Activated naive CD8-positive, alpha-beta T cell treated with anti-CD3 and anti-CD28 coated beads for 36 hours (primary cell): ENCODE measurements at regions not wholly inside any gene's neighbourhood (a gene's known extent, or its start where the extent isn't known, plus 50 kb on each side); places are given as distances from the start of the nearest gene placed in this dataset.

ENCODE experiments used
- DNase-seq: peaks from one replicate; pipeline ENCODE4 v3.0.0; 2021
- H3K27ac Mint-ChIP-seq: one replicate; pipeline ENCODE4 v1.8.0; 2022; ENCODE audit warnings: mild to moderate bottlenecking, moderate library complexity, mixed read lengths
- H3K27me3 Mint-ChIP-seq: one replicate; pipeline ENCODE4 v1.8.0; 2022; ENCODE audit warnings: mild to moderate bottlenecking, mixed read lengths
- H3K36me3 Mint-ChIP-seq: one replicate; pipeline ENCODE4 v1.8.0; 2021; ENCODE audit warnings: mild to moderate bottlenecking, mixed read lengths
- H3K4me1 Mint-ChIP-seq: one replicate; pipeline ENCODE4 v1.8.0; 2021; ENCODE audit warnings: mixed read lengths
- H3K4me3 Mint-ChIP-seq: one replicate; pipeline ENCODE4 v1.8.0; 2022; ENCODE audit warnings: mild to moderate bottlenecking, moderate library complexity, mixed read lengths
- H3K9me3 Mint-ChIP-seq: one replicate; pipeline ENCODE4 v1.8.0; 2022; ENCODE audit warnings: mixed read lengths

DNA sequence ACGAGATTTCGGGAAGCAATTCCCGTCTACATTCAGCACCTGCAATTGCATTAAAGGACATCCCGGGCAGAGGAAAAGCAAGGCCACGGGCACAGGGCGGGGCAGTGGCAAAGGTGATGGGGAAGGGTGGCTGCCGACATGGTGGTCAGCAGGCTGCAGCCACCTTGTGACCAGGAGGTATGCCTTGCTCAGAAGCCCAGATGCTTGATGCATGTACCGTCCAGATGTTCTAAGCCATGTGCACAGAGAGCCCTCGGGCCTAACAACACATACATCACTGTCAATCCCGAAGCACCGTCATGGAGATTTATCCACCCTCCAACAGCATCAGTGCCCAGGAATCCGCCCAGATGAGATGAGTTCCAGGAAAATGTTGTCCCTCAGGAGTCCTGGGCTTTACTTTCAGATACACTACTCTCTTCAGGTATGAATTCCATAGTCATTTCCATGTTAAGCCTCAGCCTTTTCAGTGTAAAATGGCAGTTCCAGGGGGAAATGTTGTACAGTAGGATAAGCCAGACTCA lies 77.8 kb upstream of the FRMD1 start:
- no peak overlapping the region for H3K27ac Mint-ChIP-seq
- peaks cover 21% of the 10 kb centered on the region for H3K27me3 Mint-ChIP-seq
- no peaks in the 10 kb centered on the region for H3K36me3 Mint-ChIP-seq
- DNase-seq = no peak
- no peak overlapping the region for H3K4me3 Mint-ChIP-seq
- no peaks in the 10 kb centered on the region for H3K4me1 Mint-ChIP-seq
- no peaks in the 10 kb centered on the region for H3K9me3 Mint-ChIP-seq

- no peak overlapping the region for H3K4me3 Mint-ChIP-seq
- H3K9me3 Mint-ChIP-seq = no peaks in the 10 kb centered on the region
- no peaks in the 10 kb centered on the region for H3K36me3 Mint-ChIP-seq
- H3K27ac Mint-ChIP-seq = no peak overlapping the region
- DNase-seq = no peak
- peaks cover 21% of the 10 kb centered on the region for H3K27me3 Mint-ChIP-seq
- no peaks in the 10 kb centered on the region for H3K4me1 Mint-ChIP-seq
These were observed 77.1 kb upstream of the FRMD1 start for GRCh38 chr6:168155821-168156741.

DNA sequence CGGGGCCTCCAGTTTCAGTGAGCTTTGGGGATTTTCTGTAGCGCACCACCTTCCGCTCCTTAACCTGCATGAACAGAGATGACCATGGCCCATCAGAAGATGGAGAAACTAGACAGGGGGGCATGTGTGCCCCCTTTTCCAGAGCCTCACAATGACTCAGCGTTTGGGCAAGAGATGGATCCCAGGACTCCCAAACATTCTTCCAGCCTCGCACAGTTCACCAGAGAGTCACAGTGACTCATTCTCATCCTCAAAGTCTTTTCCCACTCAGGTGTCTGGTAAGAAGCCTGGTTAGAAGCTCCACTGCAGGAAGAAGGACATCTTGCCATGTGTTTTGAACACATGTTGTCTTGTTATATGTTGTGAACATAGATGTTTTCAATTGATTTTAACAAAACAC lies 76.2 kb upstream of the FRMD1 start:
- H3K4me3 Mint-ChIP-seq = no peak overlapping the region
- no peak overlapping the region for H3K27ac Mint-ChIP-seq
- no peaks in the 10 kb centered on the region for H3K36me3 Mint-ChIP-seq
- peaks cover 26% of the 10 kb centered on the region for H3K27me3 Mint-ChIP-seq
- no peak for DNase-seq
- no peaks in the 10 kb centered on the region for H3K4me1 Mint-ChIP-seq
- H3K9me3 Mint-ChIP-seq = no peaks in the 10 kb centered on the region

DNA sequence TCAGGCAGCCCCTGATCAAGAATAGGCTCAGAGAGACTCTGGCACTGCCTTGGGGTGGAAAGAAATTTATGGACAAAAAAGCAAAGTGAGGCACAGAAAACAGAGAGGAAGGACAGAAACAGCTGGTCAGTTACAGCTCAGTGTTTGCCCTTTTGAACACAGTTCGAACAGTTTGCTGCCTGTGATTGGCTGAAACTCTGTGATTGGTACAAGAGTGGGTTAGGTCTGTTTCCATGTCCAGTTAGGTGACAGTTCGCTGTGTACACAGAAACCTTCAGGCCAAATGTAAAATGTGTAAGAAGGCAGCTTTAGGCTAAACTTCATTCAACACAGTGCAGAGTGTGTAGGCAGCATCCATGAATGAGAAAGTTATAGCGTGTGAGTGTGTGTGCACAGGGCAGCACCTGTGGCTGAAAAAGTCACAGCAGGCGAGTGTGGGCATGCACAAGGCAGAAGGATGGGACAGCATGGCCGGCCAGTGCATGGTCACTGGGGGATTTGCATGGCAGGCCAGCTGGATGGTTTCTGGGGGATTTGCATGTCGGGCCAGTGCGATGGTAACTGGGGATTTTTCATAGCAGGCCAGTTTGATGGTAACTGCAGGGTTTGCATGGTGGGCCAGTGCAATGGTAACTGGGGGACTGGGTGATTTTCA lies 75.4 kb upstream of the FRMD1 start:
- DNase-seq = no peak
- peaks cover 28% of the 10 kb centered on the region for H3K27me3 Mint-ChIP-seq
- no peaks in the 10 kb centered on the region for H3K4me1 Mint-ChIP-seq
- H3K27ac Mint-ChIP-seq = no peak overlapping the region
- H3K4me3 Mint-ChIP-seq = no peak overlapping the region
- no peaks in the 10 kb centered on the region for H3K9me3 Mint-ChIP-seq
- H3K36me3 Mint-ChIP-seq = no peaks in the 10 kb centered on the region

- Mint-ChIP-seq H3K4me1 (no peaks in the 10 kb centered on the region), H3K27ac (no peak overlapping the region), H3K36me3 (no peaks in the 10 kb centered on the region), H3K27me3 (peaks cover 23% of the 10 kb centered on the region), H3K9me3 (no peaks in the 10 kb centered on the region), H3K4me3 (no peak overlapping the region)
- no peak for DNase-seq
These were observed 74.5 kb upstream of the FRMD1 start for GRCh38 chr6:168153553-168153952.

DNA sequence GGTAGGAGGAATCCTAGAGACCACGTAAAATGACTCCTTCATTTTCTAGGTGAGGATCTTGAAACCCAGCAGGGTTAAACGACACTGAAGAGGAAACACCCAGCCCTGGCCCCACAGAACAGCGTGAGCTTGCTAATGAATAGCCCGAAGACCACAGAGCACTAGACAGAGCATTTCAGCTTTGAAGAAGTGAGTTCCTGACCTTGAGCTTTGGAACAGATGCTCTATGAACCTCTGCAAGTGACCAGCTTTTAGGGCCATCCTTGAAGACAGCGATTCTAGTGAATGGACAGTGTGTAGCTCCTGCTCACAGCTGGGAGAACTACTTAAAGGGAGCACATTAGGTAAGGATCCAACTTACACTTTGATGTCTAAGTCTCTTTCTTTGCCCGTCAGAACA lies 74.0 kb upstream of the FRMD1 start:
- no peaks in the 10 kb centered on the region for H3K9me3 Mint-ChIP-seq
- no peaks in the 10 kb centered on the region for H3K4me1 Mint-ChIP-seq
- no peak overlapping the region for H3K4me3 Mint-ChIP-seq
- DNase-seq = no peak
- peaks cover 23% of the 10 kb centered on the region for H3K27me3 Mint-ChIP-seq
- no peak overlapping the region for H3K27ac Mint-ChIP-seq
- no peaks in the 10 kb centered on the region for H3K36me3 Mint-ChIP-seq

GRCh38 chr6:168152306-168152963 lies 73.4 kb upstream of the FRMD1 start:
- H3K36me3 Mint-ChIP-seq = no peaks in the 10 kb centered on the region
- no peaks in the 10 kb centered on the region for H3K9me3 Mint-ChIP-seq
- no peak overlapping the region for H3K27ac Mint-ChIP-seq
- H3K4me1 Mint-ChIP-seq = no peaks in the 10 kb centered on the region
- no peak overlapping the region for H3K4me3 Mint-ChIP-seq
- no peak for DNase-seq
- H3K27me3 Mint-ChIP-seq = peaks cover 21% of the 10 kb centered on the region

DNA sequence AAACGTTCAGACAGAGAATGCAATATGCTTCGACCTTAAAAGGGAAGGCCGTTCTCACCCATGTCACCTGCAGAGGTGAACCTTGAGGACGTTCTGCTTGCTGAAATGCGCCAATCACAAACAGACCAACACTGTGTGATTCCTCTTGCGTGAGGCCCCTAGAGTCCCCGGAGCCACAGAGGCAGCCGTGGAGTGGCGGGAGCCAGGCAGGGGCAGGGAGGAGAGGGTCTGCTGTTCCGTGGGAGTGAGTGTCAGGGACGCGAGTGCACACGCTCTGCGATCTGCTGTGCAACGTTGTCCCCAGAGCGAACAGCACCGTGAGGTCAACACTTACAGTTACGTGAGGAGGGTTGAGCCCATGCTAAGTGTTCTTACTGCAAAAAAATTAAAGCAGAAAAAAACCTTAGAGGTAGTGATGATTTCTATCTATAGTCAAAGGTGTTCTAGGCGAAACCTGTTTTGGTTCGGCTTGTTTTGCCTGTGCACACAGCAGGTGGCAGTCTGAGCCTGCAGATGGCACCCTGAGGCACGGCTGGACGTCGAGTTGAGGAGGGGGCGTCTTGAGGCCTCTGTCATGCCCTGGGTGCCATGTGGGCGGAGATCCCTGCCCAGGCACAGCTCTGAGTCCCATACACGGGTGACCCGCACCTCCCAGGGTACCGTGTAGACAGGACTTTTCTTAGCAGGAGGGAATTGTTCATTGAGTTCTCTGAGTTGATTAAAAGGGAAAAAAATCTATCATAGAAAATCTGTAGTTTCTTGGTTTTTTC lies 71.7 kb upstream of the FRMD1 start:
- no peak overlapping the region for H3K27ac Mint-ChIP-seq
- no peaks in the 10 kb centered on the region for H3K9me3 Mint-ChIP-seq
- no peaks in the 10 kb centered on the region for H3K4me1 Mint-ChIP-seq
- DNase-seq = no peak
- peaks cover 18% of the 10 kb centered on the region for H3K27me3 Mint-ChIP-seq
- no peak overlapping the region for H3K4me3 Mint-ChIP-seq
- H3K36me3 Mint-ChIP-seq = no peaks in the 10 kb centered on the region

- Mint-ChIP-seq H3K27me3 (peaks cover 26% of the 10 kb centered on the region), H3K4me3 (no peak overlapping the region), H3K9me3 (no peaks in the 10 kb centered on the region), H3K27ac (no peak overlapping the region), H3K36me3 (no peaks in the 10 kb centered on the region), H3K4me1 (no peaks in the 10 kb centered on the region)
- no peak for DNase-seq
These were observed 70.0 kb upstream of the FRMD1 start for GRCh38 chr6:168149015-168149414.

- Mint-ChIP-seq H3K36me3 (no peaks in the 10 kb centered on the region), H3K4me1 (no peaks in the 10 kb centered on the region), H3K27me3 (peaks cover 30% of the 10 kb centered on the region), H3K9me3 (no peaks in the 10 kb centered on the region), H3K27ac (no peak overlapping the region), H3K4me3 (no peak overlapping the region)
- no peak for DNase-seq
These were observed 69.3 kb upstream of the FRMD1 start for GRCh38 chr6:168148231-168148849.

DNA sequence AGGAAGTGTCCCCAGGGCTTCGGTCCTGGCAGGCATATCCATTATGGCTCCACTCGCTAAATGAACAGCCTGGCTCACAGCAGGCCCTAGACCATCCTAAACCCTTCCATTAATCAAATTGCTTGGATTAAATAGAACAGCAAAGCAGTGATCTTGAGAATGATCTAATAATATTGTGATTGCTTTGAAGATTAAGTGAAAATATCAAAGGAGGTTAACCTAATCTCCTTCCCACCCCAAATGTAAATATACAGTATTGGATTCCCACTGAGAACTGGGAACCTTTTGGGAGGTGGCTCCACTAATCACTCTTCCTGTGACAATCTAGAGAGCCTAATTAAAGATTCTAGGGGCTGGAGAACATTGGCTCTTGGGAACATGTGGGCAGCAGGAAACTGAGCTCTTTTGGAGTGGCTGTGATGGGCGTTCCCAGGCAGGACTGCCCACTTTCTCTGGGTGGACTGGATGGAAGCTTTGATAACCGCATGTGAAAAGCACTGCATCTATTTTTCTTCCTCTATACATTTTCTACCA lies 68.3 kb upstream of the FRMD1 start:
- Mint-ChIP-seq H3K27me3 (peaks cover 30% of the 10 kb centered on the region), H3K4me1 (no peaks in the 10 kb centered on the region), H3K4me3 (no peak overlapping the region), H3K9me3 (no peaks in the 10 kb centered on the region), H3K36me3 (no peaks in the 10 kb centered on the region), H3K27ac (no peak overlapping the region)
- DNase-seq = no peak

- H3K36me3 Mint-ChIP-seq = no peaks in the 10 kb centered on the region
- no peaks in the 10 kb centered on the region for H3K9me3 Mint-ChIP-seq
- peaks cover 30% of the 10 kb centered on the region for H3K27me3 Mint-ChIP-seq
- H3K27ac Mint-ChIP-seq = no peak overlapping the region
- no peak overlapping the region for H3K4me3 Mint-ChIP-seq
- no peak for DNase-seq
- no peaks in the 10 kb centered on the region for H3K4me1 Mint-ChIP-seq
These were observed 67.0 kb upstream of the FRMD1 start for GRCh38 chr6:168145747-168146596.

DNA sequence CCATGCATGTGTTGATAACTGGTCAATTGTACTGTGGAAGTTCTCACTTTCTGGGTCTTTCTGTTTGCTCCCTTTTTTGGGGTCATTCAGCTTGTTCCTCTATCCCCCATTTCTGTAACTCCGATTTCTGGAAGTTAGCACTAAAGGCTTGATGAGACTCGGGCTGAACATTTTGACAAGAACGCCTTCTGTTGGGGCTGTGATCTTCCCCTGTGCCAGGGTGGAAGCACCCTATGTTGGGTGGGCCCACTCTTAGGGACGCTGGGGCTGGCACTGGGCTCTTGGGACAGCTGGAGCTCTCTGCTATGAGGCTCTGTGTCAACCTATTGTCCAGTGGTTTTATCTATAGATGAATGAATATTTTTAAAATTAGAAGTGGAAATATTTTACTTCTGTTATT lies 60.1 kb upstream of the FRMD1 start:
- Mint-ChIP-seq H3K4me1 (no peaks in the 10 kb centered on the region), H3K4me3 (no peak overlapping the region), H3K27me3 (peaks cover 11% of the 10 kb centered on the region), H3K9me3 (no peaks in the 10 kb centered on the region), H3K36me3 (no peaks in the 10 kb centered on the region), H3K27ac (no peak overlapping the region)
- DNase-seq = no peak
